Activated T-cell treated with anti-CD3 and anti-CD28 coated beads, Interleukin-2, amount 50 U/mL, for 24 hours (primary cell): ENCODE measurements at regions not wholly inside any gene's neighbourhood (a gene's known extent, or its start where the extent isn't known, plus 50 kb on each side); places are given as distances from the start of the nearest gene placed in this dataset.
"Not testable (repeated sequence)": the region's sequence is repeated elsewhere in the genome, so short reads cannot be mapped to it uniquely, and the experiment has no call there.

Source experiments
- DNase-seq: peaks from one replicate; pipeline ENCODE4 v3.0.0-alpha.2; 2020
- H3K27ac Mint-ChIP-seq: 2 replicates; pipeline ENCODE4 v1.8.0; 2020; ENCODE audit warnings: mild to moderate bottlenecking, mixed read lengths
- H3K27me3 Mint-ChIP-seq: 2 replicates; pipeline ENCODE4 v1.8.0; 2020; ENCODE audit warnings: mixed read lengths
- H3K36me3 Mint-ChIP-seq: 2 replicates; pipeline ENCODE4 v1.8.0; 2020; ENCODE audit warnings: low read depth, mixed read lengths
- H3K4me1 Mint-ChIP-seq: 2 replicates; pipeline ENCODE4 v1.8.0; 2020; ENCODE audit warnings: low read depth, mixed read lengths
- H3K4me3 Mint-ChIP-seq: 2 replicates; pipeline ENCODE4 v1.8.0; 2020; ENCODE audit warnings: mild to moderate bottlenecking, moderate library complexity, mixed read lengths
- H3K9me3 Mint-ChIP-seq: 2 replicates; pipeline ENCODE4 v1.8.0; 2020; ENCODE audit warnings: mixed read lengths

- not testable (repeated sequence) for H3K27ac Mint-ChIP-seq, H3K36me3 Mint-ChIP-seq, H3K27me3 Mint-ChIP-seq, H3K4me1 Mint-ChIP-seq, H3K9me3 Mint-ChIP-seq, DNase-seq, H3K4me3 Mint-ChIP-seq
These were observed 70.2 kb downstream of the LGALS9C start for GRCh38 chr17:18546514-18547398.

- not testable (repeated sequence) for H3K4me3 Mint-ChIP-seq, H3K27ac Mint-ChIP-seq, DNase-seq, H3K36me3 Mint-ChIP-seq, H3K9me3 Mint-ChIP-seq, H3K4me1 Mint-ChIP-seq, H3K27me3 Mint-ChIP-seq
These were observed 80.5 kb downstream of the LGALS9C start for GRCh38 chr17:18557086-18557485.

GRCh38 chr17:18563381-18564098, 80.7 kb downstream of the TBC1D28 start:
- peak; percentile 40 for DNase-seq
- H3K9me3 Mint-ChIP-seq, H3K36me3 Mint-ChIP-seq, H3K27me3 Mint-ChIP-seq, H3K27ac Mint-ChIP-seq: not testable (repeated sequence)
- Mint-ChIP-seq H3K4me3 (peak overlapping the region; percentile 33), H3K4me1 (peaks cover 11% of the 10 kb centered on the region)

GRCh38 chr17:18564099-18564448, 80.1 kb downstream of the TBC1D28 start:
- peak; percentile 56 for DNase-seq
- Mint-ChIP-seq H3K4me1 (peaks cover 12% of the 10 kb centered on the region), H3K4me3 (peak overlapping the region; percentile 33), H3K27ac (peak overlapping the region; percentile 75)
- not testable (repeated sequence) for H3K27me3 Mint-ChIP-seq, H3K9me3 Mint-ChIP-seq, H3K36me3 Mint-ChIP-seq

GRCh38 chr17:18568108-18568995, 75.8 kb downstream of the TBC1D28 start:
- H3K4me1 Mint-ChIP-seq, result peaks cover 15% of the 10 kb centered on the region
- H3K9me3 Mint-ChIP-seq, DNase-seq, H3K27ac Mint-ChIP-seq, H3K36me3 Mint-ChIP-seq, H3K4me3 Mint-ChIP-seq, H3K27me3 Mint-ChIP-seq: not testable (repeated sequence)

GRCh38 chr17:18569489-18569913, 74.7 kb downstream of the TBC1D28 start:
- H3K27ac Mint-ChIP-seq, DNase-seq, H3K4me3 Mint-ChIP-seq, H3K27me3 Mint-ChIP-seq, H3K4me1 Mint-ChIP-seq, H3K9me3 Mint-ChIP-seq: not testable (repeated sequence)
- peaks cover 10% of the 10 kb centered on the region for H3K36me3 Mint-ChIP-seq

GRCh38 chr17:18572536-18572935, 71.7 kb downstream of the TBC1D28 start:
- peaks cover 10% of the 10 kb centered on the region for H3K36me3 Mint-ChIP-seq
- H3K27me3 Mint-ChIP-seq, H3K9me3 Mint-ChIP-seq, H3K27ac Mint-ChIP-seq, DNase-seq, H3K4me1 Mint-ChIP-seq, H3K4me3 Mint-ChIP-seq: not testable (repeated sequence)

GRCh38 chr17:18574137-18574536, 70.1 kb downstream of the TBC1D28 start:
- not testable (repeated sequence) for H3K27ac Mint-ChIP-seq, H3K4me1 Mint-ChIP-seq, DNase-seq, H3K4me3 Mint-ChIP-seq, H3K9me3 Mint-ChIP-seq, H3K27me3 Mint-ChIP-seq
- peaks cover 10% of the 10 kb centered on the region for H3K36me3 Mint-ChIP-seq
